Lower lobe of right lung (tissue), 2 donors: ENCODE measurements at regions not wholly inside any gene's neighbourhood (a gene's known extent, or its start where the extent isn't known, plus 50 kb on each side); places are given as distances from the start of the nearest gene placed in this dataset.

Experiments
- ATAC-seq, 2 donors: fragments of 200-7000 bp; cut with Tn5 transposase; one replicate each; pipeline ENCODE4 v1.9.1; 2020 to 2022; ENCODE audit warnings: mild to moderate bottlenecking in 2 of 2, moderate library complexity in 2 of 2
- DNase-seq: peaks from one replicate; pipeline ENCODE4 v3.0.0-alpha.2; 2020
- H3K27ac ChIP-seq: fragments of 200-600 bp; one replicate; pipeline ENCODE4 v1.8.0; 2022
- H3K27me3 ChIP-seq: fragments of 200-600 bp; one replicate; pipeline ENCODE4 v1.8.0; 2022; ENCODE audit warnings: low read depth
- H3K36me3 ChIP-seq: fragments of 200-600 bp; one replicate; pipeline ENCODE4 v1.8.0; 2022; ENCODE audit warnings: mild to moderate bottlenecking
- H3K4me1 ChIP-seq: fragments of 200-600 bp; one replicate; pipeline ENCODE4 v1.8.0; 2022
- H3K4me3 ChIP-seq: fragments of 200-600 bp; one replicate; pipeline ENCODE4 v1.8.0; 2022; ENCODE audit warnings: mild to moderate bottlenecking
- H3K9me3 ChIP-seq: fragments of 200-600 bp; one replicate; pipeline ENCODE4 v1.8.0; 2022
- CTCF ChIP-seq: fragments of 200-600 bp; IDR thresholded peaks from one replicate; pipeline ENCODE4 v1.8.0; 2022; ENCODE audit warnings: antibody characterized with exemption, mild to moderate bottlenecking
- intact Hi-C: fragments of 100-400 bp; cut with DNase I; formaldehyde crosslinking; loops from one replicate; pipeline ENCODE4 v1.11.0; 2022
- donor health status: DM: no; HTN: yes; CAD: no; lungs with severe emphysema.

- peak overlapping the region; percentile 49 for H3K4me3 ChIP-seq
- H3K27ac ChIP-seq = peak overlapping the region; percentile 75
- peaks cover 71% of the 10 kb centered on the region for H3K27me3 ChIP-seq
- DNase-seq (no peak), ATAC-seq (no peak)
- no peak for TF ChIP-seq CTCF
- H3K9me3 ChIP-seq = no peaks in the 10 kb centered on the region
- no peaks in the 10 kb centered on the region for H3K36me3 ChIP-seq
- intact Hi-C loops = no loop called here
- no peaks in the 10 kb centered on the region for H3K4me1 ChIP-seq
Measured at GRCh38 chr12:114479831-114480230, 73.9 kb upstream of the TBX5 start.

DNA sequence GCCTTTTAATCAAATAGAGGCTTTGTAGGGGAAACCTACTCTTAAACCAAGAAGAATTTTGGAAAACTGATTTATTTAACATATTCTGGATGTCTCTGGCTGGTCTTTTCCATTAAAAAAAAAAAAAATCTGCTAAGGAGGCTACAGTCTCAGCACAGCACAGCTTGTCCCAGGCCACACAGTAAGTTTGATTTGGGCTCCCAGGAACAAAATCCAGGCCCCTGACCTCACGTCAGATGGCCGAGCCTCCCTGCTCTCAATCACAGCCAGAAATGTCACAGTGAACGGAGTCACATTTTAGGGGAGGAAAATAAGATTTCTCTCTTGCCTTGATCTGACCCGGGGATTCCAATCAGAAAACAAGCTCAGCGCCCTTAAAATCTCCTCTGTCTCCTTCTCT, 72.9 kb upstream of the TBX5 start:
- Histone ChIP-seq H3K4me1 (no peaks in the 10 kb centered on the region), H3K9me3 (no peaks in the 10 kb centered on the region), H3K4me3 (no peak overlapping the region), H3K36me3 (no peaks in the 10 kb centered on the region), H3K27ac (peak overlapping the region; percentile 75), H3K27me3 (peaks cover 74% of the 10 kb centered on the region)
- peak; percentile 58 to 66 for ATAC-seq
- no peak for TF ChIP-seq CTCF
- DNase-seq = no peak
- intact Hi-C loops = no loop called here

- Histone ChIP-seq H3K27ac (peak overlapping the region; percentile 75), H3K4me1 (no peaks in the 10 kb centered on the region), H3K36me3 (no peaks in the 10 kb centered on the region), H3K27me3 (peaks cover 66% of the 10 kb centered on the region), H3K4me3 (no peak overlapping the region), H3K9me3 (no peaks in the 10 kb centered on the region)
- TF ChIP-seq CTCF = no peak
- ATAC-seq (peak; percentile 43 to 74), DNase-seq (no peak)
- intact Hi-C loops = no loop called here
Measured at GRCh38 chr12:114477989-114478395, 72.0 kb upstream of the TBX5 start.

DNA sequence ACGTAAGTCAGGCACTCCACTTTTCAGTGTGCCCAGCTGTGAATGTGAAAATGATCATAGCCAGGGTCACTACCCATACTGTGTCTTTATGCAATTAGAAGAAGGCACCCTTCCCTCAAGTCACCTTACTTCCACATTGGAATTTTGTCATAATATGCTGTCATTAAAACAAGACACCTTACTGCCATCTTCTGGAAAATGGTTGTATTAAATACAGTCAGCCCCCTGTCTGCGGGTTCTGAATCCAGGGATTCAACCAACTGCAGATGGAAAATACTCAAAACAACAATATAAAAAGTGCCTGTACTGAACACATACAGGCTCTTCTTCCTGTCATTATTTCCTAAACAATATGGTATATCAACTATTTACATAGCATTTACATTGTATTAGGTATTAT, 70.2 kb upstream of the TBX5 start:
- H3K4me3 ChIP-seq = no peak overlapping the region
- peak; percentile 35 for TF ChIP-seq CTCF
- no peak for DNase-seq
- peaks cover 52% of the 10 kb centered on the region for H3K27me3 ChIP-seq
- H3K27ac ChIP-seq = no peak overlapping the region
- H3K36me3 ChIP-seq = no peaks in the 10 kb centered on the region
- H3K9me3 ChIP-seq = no peaks in the 10 kb centered on the region
- no peaks in the 10 kb centered on the region for H3K4me1 ChIP-seq
- intact Hi-C loops = no loop called here
- ATAC-seq = no peak

GRCh38 chr12:114473717-114474116, 67.8 kb upstream of the TBX5 start:
- no peak overlapping the region for H3K4me3 ChIP-seq
- H3K27ac ChIP-seq = no peak overlapping the region
- H3K36me3 ChIP-seq = no peaks in the 10 kb centered on the region
- DNase-seq = no peak
- H3K4me1 ChIP-seq = no peaks in the 10 kb centered on the region
- peaks cover 30% of the 10 kb centered on the region for H3K27me3 ChIP-seq
- H3K9me3 ChIP-seq = no peaks in the 10 kb centered on the region
- intact Hi-C loops = no loop called here
- TF ChIP-seq CTCF = no peak
- ATAC-seq = no peak

GRCh38 chr12:114473018-114473417, 67.1 kb upstream of the TBX5 start:
- ATAC-seq (no peak), DNase-seq (no peak)
- Histone ChIP-seq H3K4me1 (no peaks in the 10 kb centered on the region), H3K27me3 (peaks cover 24% of the 10 kb centered on the region), H3K27ac (no peak overlapping the region), H3K9me3 (no peaks in the 10 kb centered on the region), H3K4me3 (no peak overlapping the region), H3K36me3 (no peaks in the 10 kb centered on the region)
- intact Hi-C loops = no loop called here
- no peak for TF ChIP-seq CTCF
